Uterus (tissue), 2 donors: ENCODE measurements at regions not wholly inside any gene's neighbourhood (a gene's known extent, or its start where the extent isn't known, plus 50 kb on each side); places are given as distances from the start of the nearest gene placed in this dataset.

Experiments
- CTCF ChIP-seq, 4 experiments: fragments of 200-600 bp in 2 of 4; fragments of 450-650 bp in 2 of 4; sonication (generic) in 2 of 4; IDR thresholded peaks; one replicate each; pipeline ENCODE4 v1.5.1; 2016 to 2019; ENCODE audit warnings: antibody characterized with exemption in 4 of 4, mild to moderate bottlenecking in 2 of 4, moderate library complexity in 1 of 4
- POLR2A ChIP-seq, 2 donors: fragments of 450-650 bp; IDR thresholded peaks; one replicate each; pipeline ENCODE4 v1.6.1; 2016; ENCODE audit warnings: antibody characterized with exemption in 2 of 2, mild to moderate bottlenecking in 1 of 2, moderate library complexity in 1 of 2

- no peak for TF ChIP-seq POLR2A (IDR thresholded peaks at IDR 0.05)
- no peak for TF ChIP-seq CTCF (IDR thresholded peaks at IDR 0.05)
Observed at GRCh38 chr21:24110846-24111245, 1496.4 kb downstream of the MRPL39 start.
